ENCODE measurements at regions not wholly inside any gene's neighbourhood (a gene's known extent, or its start where the extent isn't known, plus 50 kb on each side); places are given as distances from the start of the nearest gene placed in this dataset.

DNA sequence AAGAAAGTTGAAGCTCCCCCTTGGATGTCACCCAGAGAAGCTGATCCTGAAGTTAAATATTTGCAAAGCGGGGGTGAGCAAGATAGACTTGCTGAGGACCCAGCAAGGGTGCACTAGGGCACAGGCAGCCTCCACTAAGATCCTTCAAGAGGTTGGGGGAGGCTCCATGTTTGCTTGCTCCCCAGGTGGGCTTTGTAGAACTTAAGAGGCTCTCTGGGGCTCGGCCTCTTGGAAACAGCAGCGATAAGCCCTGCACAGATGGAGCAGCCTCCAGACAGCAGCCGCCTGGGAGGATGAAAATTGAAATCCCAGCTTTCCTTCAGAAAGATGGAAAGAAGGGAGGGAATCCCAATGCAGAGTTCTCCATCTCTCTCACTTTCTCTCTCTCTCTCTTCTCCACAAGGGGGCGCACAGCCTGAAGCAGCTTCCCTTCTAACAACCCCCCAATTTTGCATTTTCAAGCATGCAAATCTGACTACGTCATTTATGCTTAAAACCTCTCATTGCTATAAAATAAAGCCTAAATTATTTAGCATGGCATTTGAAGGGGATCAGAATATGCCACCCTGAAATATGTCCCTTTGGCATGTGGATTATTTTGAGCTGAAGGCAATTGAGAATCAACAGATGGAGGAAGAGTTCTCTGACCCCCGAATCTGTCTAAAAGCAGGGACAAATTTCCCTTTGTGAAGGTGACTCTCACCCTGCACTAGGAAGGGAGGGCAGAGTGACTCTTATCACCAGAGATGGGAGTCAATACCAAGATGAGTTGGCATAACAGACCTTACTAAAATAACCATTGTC is 185.7 kb upstream of the KLHL29 start:
- peak; percentile 9 for DNase-seq

DNA sequence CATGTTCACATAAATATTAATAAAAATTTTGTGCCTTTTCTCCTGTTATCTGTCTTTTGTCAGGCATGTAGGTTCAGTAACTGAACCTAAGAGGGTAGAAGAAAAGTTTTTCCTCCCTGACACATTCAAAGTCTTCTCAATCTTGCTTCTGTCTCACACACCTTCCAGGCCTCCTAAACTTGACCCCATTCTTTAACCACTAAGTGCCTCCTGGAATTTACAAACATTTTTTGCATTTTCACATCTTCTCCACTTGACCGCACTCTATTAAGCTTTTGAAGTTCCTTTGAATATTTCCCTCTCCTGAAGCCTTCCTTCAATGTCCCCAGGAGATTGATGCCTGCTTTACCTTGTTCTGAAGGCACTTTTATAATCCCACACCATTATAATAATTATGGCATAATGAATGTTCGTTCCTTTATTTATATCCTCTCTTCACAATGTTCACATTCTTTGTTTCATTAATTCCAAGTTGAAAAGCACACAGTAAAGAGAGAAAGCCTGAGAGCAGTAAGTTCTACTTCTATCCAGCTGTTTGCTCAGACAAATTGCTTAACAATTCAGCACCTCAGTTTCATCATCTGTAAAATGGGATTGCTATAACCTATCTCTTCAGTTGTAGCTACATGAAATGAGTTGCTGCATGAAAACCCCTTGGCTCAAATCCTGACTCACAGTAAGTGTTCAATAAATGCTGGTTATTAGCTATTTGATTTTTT is 184.8 kb upstream of the KLHL29 start:
- DNase-seq = no peak

GRCh38 chr2:23200787-23201114 is 184.2 kb upstream of the KLHL29 start:
- DNase-seq = no peak

- no peak for DNase-seq
Observed at GRCh38 chr2:23203383-23203782, 181.6 kb upstream of the KLHL29 start.

- no peak for DNase-seq
Observed at GRCh38 chr2:23204685-23205242, 180.2 kb upstream of the KLHL29 start.

GRCh38 chr2:23206650-23207049 is 178.3 kb upstream of the KLHL29 start:
- DNase-seq = no peak

- no peak for DNase-seq
Observed at GRCh38 chr2:23207871-23208270, 177.1 kb upstream of the KLHL29 start.

- no peak for DNase-seq
Observed at GRCh38 chr2:23208339-23208738, 176.6 kb upstream of the KLHL29 start.

GRCh38 chr2:23209059-23209458 is 175.9 kb upstream of the KLHL29 start:
- no peak for DNase-seq

DNA sequence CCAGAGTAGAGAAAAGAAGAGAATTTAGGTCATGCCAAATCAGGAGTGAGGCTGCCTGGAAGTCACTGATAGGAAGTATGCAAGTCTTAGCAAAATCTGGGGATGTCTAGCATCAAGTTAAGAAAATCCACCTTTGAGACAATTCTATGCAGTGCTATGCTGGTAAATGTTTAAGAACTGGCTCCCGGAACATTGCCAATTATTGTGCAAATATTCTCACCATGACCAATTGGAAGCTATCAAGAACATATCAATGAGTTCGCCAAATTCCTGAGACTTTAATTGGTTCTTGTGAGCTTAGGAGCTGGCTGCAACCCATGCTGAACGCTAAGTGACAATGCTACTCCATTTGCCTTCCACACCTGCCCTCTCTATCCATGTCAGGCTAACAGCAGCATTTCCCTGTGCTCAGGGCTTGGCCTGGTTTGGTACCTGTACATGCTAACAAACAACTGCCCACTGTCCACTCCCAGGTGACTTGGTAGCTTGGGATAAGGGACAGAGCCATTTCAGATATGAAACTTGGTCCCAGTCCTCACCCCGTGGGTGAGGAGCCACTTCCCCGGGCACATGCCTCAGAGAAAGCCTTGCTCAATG is 172.9 kb upstream of the KLHL29 start:
- no peak for DNase-seq

DNA sequence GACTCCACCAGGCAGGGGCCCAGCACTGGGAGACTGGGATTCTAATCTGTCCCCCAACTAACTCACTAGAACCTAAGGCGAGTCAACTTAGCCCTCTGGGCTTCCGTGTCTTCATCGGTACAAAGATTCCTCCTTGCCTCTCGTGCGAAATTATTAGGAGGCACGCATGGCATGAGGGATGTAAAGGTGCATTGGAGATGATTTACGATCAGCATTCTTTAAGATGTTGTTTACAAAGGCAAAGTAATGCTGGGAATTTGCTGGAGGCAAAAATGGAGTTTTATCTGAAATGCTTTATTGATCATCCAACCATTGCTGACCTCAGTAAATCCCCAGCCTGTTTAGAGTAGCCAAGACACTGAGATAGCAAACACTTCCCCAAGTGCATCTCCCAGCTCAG is 171.8 kb upstream of the KLHL29 start:
- no peak for DNase-seq

DNA sequence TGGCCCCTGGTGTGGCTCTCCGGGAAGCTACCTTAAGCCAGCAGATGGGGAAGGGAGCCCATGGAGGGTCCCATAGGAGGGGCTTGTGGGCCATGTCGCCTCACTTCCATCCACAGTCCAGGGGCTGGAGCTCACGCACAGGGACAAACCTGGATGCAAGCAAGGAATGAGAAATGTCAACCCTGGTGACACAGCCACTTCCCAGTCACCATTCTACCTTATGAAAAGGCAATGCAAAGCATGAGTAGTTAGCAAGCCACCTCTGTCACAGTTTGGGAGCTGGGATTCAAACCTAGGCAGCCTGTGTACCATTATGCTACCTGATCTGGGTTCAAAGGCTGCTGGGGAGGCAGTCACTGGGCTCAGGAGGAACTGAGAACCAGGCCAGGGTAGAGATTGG is 170.0 kb upstream of the KLHL29 start:
- DNase-seq = no peak

DNA sequence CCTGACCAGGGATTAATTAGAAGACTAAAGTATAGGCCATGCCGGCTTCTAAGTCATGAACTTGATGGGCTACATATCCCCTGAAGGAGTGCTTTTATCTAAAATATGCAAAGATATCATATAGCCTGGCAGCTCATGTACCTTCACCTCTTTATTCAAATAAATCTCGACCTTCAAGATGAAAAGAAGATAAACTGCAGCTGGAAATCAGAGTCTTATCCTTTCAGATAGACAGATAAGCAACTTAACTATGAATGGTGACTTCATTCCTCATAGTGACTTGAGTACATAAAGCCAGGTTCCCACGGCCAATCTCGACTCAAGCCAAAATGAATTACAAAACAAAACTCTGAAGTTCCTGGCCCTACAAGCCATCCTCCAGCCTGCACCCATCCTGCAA is 165.3 kb upstream of the KLHL29 start:
- no peak for DNase-seq

DNA sequence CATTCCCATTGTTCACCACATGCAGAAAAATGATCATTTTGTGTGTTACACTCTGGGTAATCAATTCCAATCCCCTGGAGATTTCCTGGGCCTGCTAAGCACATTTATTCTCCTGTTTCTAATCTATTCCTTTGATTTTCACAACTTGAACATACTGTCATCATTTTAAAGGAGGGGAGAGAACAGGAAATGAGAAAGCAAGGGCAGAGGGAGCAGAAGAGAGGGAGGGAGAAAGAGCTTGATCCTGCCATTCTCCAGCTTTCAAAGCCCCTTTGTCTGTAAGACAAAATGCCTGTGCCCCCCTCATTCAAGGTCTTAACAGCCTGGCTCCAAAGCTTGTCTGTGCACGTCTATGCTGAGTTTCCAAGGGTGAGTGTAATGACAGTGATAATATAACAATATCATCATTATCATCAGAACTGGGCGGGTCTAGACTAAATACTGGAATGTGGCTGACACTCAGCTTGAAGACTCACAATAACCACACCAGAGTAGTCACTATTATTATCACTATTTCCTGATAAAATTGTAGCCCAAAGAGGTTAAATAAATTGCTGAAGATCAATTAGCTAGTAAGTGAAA is 164.4 kb upstream of the KLHL29 start:
- no peak for DNase-seq

GRCh38 chr2:23221236-23221635 is 163.7 kb upstream of the KLHL29 start:
- DNase-seq = no peak

DNA sequence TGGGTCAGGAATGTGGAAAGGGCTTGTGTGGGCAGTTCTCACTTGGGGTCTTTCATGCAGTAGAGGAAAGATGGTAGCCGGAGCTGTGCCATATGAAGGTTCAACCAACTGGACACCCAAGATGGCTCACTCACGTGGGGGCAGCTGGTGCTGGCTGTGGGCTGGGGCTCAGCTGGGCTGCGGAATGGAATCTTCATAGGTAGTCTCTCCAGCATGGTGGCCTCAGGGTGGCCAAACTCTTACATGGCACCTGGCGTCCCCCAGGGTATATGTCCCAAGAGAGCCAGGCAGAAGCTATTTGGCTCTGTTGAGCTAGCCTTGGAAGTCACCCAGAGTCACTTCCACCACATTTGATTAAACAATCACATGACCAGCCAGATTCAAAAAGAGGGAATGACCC is 163.1 kb upstream of the KLHL29 start:
- no peak for DNase-seq

DNA sequence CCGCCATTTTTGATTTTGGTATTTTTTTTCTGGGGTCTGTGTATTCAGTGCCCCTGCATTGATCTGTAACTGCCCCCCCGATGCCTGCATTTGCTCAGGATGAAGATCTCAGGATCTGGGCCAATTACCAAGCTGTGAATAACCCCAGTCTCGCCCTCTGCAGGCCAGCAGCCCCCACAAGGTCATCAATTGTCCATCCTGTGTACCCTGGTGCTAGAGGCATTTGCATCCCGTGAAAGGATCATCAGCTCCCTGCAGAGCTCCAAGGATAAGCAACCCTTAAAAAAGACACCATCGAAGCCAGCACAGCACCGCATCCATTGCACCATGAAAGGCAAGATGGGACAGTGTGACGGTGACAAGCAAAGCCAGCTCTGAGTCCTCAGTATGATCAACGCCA is 154.1 kb upstream of the KLHL29 start:
- no peak for DNase-seq

DNA sequence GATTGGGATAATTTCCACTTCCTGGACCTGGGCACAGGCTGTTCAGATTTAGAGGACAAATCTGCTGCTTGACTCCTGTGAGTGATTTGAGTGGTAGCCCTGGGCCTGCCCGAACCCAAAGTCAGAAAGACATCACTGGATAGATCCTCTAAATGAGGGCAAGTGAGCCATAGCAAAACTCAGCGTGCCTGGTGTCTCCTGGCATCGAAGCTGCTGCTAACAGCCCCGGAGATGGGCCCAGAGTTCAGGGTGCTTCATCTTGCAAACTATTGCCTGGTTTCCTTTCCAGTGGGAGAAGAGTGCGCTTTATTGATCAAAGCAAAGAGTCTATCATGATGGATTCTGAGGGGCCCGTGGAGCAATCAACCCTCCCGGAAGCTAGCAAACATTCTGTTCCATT is 153.1 kb upstream of the KLHL29 start:
- DNase-seq = no peak

DNA sequence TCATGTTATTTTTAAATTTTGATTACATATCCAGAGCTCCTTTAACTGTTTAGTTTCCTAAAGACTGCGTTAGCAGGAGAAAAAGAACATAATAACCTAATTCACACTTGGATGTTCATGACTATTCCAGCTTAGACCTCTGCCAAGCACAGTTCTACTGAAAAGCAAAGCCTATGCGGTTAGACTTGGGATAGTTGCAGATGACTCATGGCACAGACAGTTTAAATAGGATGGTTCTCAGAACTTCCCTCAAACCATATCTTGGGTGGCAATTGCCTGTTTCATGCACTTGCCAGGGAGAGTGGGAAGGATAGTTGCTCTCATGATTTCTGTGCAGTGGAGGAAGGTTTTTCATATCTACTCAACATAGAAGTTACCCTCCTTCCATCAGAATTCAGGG is 149.7 kb upstream of the KLHL29 start:
- no peak for DNase-seq

GRCh38 chr2:23235736-23236135 is 149.2 kb upstream of the KLHL29 start:
- DNase-seq = no peak

DNA sequence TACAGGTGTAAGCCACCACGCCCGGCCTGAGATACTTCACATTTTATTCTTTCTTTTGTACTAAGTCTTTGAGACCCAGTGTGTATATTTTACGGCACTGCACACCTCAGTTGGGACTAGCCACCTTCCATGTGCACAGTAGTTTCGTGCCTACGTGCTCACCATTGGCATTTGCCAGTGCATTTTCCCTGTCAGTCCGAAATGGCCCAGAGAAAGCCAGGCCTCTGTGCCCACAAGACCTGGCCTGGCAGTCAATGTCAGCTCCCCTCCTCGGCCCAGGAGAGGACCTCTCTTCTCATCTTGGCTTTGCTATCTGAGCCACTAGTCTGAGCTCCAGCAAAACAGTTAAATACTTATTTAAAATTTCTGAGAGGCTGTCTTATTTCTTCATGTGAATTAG is 147.8 kb upstream of the KLHL29 start:
- no peak for DNase-seq

DNA sequence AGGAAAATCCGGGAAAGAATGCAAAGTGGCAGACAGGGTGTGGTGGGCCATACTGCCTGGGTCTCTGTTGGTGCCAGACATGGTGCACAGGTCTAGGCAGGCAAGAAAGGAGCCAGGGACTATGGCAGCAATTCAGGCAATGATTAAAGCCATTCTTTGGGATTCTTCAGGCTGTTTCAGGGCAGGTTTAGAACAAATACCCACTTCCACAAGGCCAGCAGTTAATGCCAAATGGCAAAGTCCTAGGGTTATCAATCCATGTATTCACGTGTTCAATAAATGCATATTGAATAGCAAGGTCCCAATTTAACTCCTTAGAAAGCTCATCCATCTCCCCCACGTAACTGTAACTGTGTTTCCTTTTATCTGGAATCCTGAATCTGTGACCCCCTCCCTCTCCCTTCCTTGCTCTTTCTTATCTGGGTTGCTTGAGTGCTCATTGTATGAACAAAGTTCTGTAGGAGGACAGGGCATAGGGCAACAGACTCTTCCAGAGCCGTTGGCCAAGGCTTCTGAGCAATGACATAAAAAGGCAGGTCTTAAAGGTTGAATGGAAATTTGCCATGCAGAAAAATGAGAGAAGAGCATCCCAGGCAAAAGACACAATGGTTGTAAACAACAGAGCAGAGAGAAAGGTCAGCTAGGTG is 146.8 kb upstream of the KLHL29 start:
- DNase-seq = no peak

- DNase-seq = no peak
Observed at GRCh38 chr2:23239374-23239773, 145.6 kb upstream of the KLHL29 start.

Measured in activated CD4-positive, alpha-beta T cell treated with anti-CD3 and anti-CD28 coated beads for 48 hours (primary cell).